GM12874 (cell line): ENCODE measurements at regions not wholly inside any gene's neighbourhood (a gene's known extent, or its start where the extent isn't known, plus 50 kb on each side); places are given as distances from the start of the nearest gene placed in this dataset.
A peak's percentile ranks its signal among the peaks of the same experiment; 100 is the strongest.

ENCODE experiments used
- CTCF ChIP-seq: IDR thresholded peaks from 2 replicates; pipeline ENCODE4 v1.5.1; 2011; ENCODE audit warnings: low read depth, mild to moderate bottlenecking, control low read depth, low read length, moderate library complexity; ENCODE audit not compliant: insufficient read depth

GRCh38 chr18:30404422-30404821, 638.1 kb downstream of the DSC3 start:
- TF ChIP-seq CTCF = no peak

- no peak for TF ChIP-seq CTCF
Measured at GRCh38 chr18:30403278-30403677, 639.3 kb downstream of the DSC3 start.

- TF ChIP-seq CTCF = no peak
Measured at GRCh38 chr18:30387401-30387800, 655.1 kb downstream of the DSC3 start.

GRCh38 chr18:30386624-30387023, 655.9 kb downstream of the DSC3 start:
- TF ChIP-seq CTCF = no peak

GRCh38 chr18:30385684-30386083, 656.9 kb downstream of the DSC3 start:
- TF ChIP-seq CTCF = no peak

GRCh38 chr18:30381826-30382225, 660.7 kb downstream of the DSC3 start:
- no peak for TF ChIP-seq CTCF

- TF ChIP-seq CTCF = no peak
Measured at GRCh38 chr18:30378097-30378496, 664.4 kb downstream of the DSC3 start.

- 0 out of 2 replicates have a peak, but pooled peaks have one; percentile 16 for TF ChIP-seq CTCF
Measured at GRCh38 chr18:30376515-30376914, 666.0 kb downstream of the DSC3 start.
